HepG2 (cell line): ENCODE measurements at regions not wholly inside any gene's neighbourhood (a gene's known extent, or its start where the extent isn't known, plus 50 kb on each side); places are given as distances from the start of the nearest gene placed in this dataset.
A peak's percentile ranks its signal among the peaks of the same experiment; 100 is the strongest.
"Not testable (repeated sequence)": the region's sequence is repeated elsewhere in the genome, so short reads cannot be mapped to it uniquely, and the experiment has no call there.

ENCODE experiments used
- AFF4 ChIP-seq: sonication (generic); formaldehyde crosslinking; IDR thresholded peaks from 2 replicates; pipeline ENCODE4 v1.4.0; 2020; ENCODE audit warnings: missing genetic modification reagents
- ARNTL ChIP-seq: sonication (generic); formaldehyde crosslinking; IDR thresholded peaks from 2 replicates; pipeline ENCODE4 v1.4.0; 2020; ENCODE audit warnings: mild to moderate bottlenecking, missing genetic modification reagents
- GATAD1 ChIP-seq: IDR thresholded peaks from 2 replicates; pipeline ENCODE4 v1.6.1; 2016; ENCODE audit warnings: missing genetic modification reagents, missing compliant biosample characterization
- HNF1A ChIP-seq, 2 experiments: sonication (generic) in 1 of 2; formaldehyde crosslinking in 1 of 2; IDR thresholded peaks; 2 replicates each; pipeline versions ENCODE4 v1.4.0 to v1.6.1; 2016 to 2020; ENCODE audit warnings: borderline replicate concordance in 1 of 2, low read depth in 1 of 2, mild to moderate bottlenecking in 1 of 2, missing genetic modification reagents in 1 of 2
- KDM3A ChIP-seq: IDR thresholded peaks from 2 replicates; pipeline ENCODE4 v1.6.1; 2018; ENCODE audit warnings: low read depth, missing compliant biosample characterization
- NFE2 ChIP-seq: sonication (generic); formaldehyde crosslinking; IDR thresholded peaks from 2 replicates; pipeline ENCODE4 v1.4.0; 2020; ENCODE audit warnings: missing genetic modification reagents
- PITX1 ChIP-seq: sonication (generic); formaldehyde crosslinking; IDR thresholded peaks from 2 replicates; pipeline ENCODE4 v1.5.1; 2020; ENCODE audit warnings: mild to moderate bottlenecking, missing genetic modification reagents
- POGZ ChIP-seq: sonication (generic); formaldehyde crosslinking; IDR thresholded peaks from 2 replicates; pipeline ENCODE4 v1.4.0; 2020; ENCODE audit warnings: mild to moderate bottlenecking, missing genetic modification reagents
- PPARG ChIP-seq: conservative IDR thresholded peaks from 2 replicates; pipeline ENCODE4 v1.6.1; 2016; ENCODE audit warnings: missing biosample characterization, missing genetic modification reagents
- RXRB ChIP-seq: IDR thresholded peaks from 2 replicates; pipeline ENCODE4 v1.6.1; 2016; ENCODE audit warnings: borderline replicate concordance, missing genetic modification reagents, missing compliant biosample characterization
- SOX6 ChIP-seq, 2 experiments: fragments of 450-650 bp in 1 of 2; sonication (generic) in 1 of 2; formaldehyde crosslinking in 1 of 2; IDR thresholded peaks; 2 replicates each; pipeline versions ENCODE4 v1.4.0 to v1.6.1; 2017 to 2020; ENCODE audit warnings: antibody characterized with exemption in 1 of 2, mild to moderate bottlenecking in 1 of 2, missing genetic modification reagents in 1 of 2
- SP5 ChIP-seq: IDR thresholded peaks from 2 replicates; pipeline ENCODE4 v1.6.1; 2016; ENCODE audit warnings: low read depth, borderline replicate concordance
- XBP1 ChIP-seq: sonication (generic); formaldehyde crosslinking; IDR thresholded peaks from 2 replicates; pipeline ENCODE4 v1.5.0; 2020; ENCODE audit warnings: missing genetic modification reagents
- ZNF232 ChIP-seq: sonication (generic); formaldehyde crosslinking; IDR thresholded peaks from 2 replicates; pipeline ENCODE4 v1.4.0; 2020; ENCODE audit warnings: missing genetic modification reagents, borderline replicate concordance
- ZNF263 ChIP-seq: sonication (generic); formaldehyde crosslinking; IDR thresholded peaks from 2 replicates; pipeline ENCODE4 v1.4.0; 2020; ENCODE audit warnings: missing genetic modification reagents
- ZNF333 ChIP-seq: sonication (generic); formaldehyde crosslinking; IDR thresholded peaks from 2 replicates; pipeline ENCODE4 v1.4.0; 2020; ENCODE audit warnings: mild to moderate bottlenecking, missing genetic modification reagents, borderline replicate concordance
- ZNF598 ChIP-seq: sonication (generic); formaldehyde crosslinking; IDR thresholded peaks from 2 replicates; pipeline ENCODE4 v1.5.1; 2020; ENCODE audit warnings: mild to moderate bottlenecking, missing genetic modification reagents, borderline replicate concordance
- ZNF768 ChIP-seq: sonication (generic); formaldehyde crosslinking; IDR thresholded peaks from 2 replicates; pipeline ENCODE4 v1.4.0; 2020; ENCODE audit warnings: missing genetic modification reagents

- TF ChIP-seq ZNF333 (CRISPR knock-in tag) = peak; percentile 58; the same call in 1 of the 2 replicates
- TF ChIP-seq SP5 (CRISPR knock-in tag) = peak; percentile 73
- TF ChIP-seq ZNF768 (CRISPR knock-in tag) = peak; percentile 71; the same call in 1 of the 2 replicates
- TF ChIP-seq XBP1 (CRISPR knock-in tag) = peak; percentile 33; the same call in 1 of the 2 replicates
- TF ChIP-seq AFF4 (CRISPR knock-in tag) = peak; percentile 6; the same call in 1 of the 2 replicates
- TF ChIP-seq HNF1A (IDR thresholded peaks at IDR 0.05; ENCODE audit: low read depth); SOX6 (IDR thresholded peaks at IDR 0.05): not testable (repeated sequence)
- TF ChIP-seq HNF1A (CRISPR knock-in tag; IDR thresholded peaks at IDR 0.05; ENCODE audit: borderline replicate concordance) = 0 out of 2 replicates have a peak, but pooled peaks have one; percentile 7
- TF ChIP-seq PITX1 (CRISPR knock-in tag) = peak; percentile 44; the same call in 1 of the 2 replicates
- peak; percentile 78 for TF ChIP-seq PPARG (CRISPR knock-in tag)
- peak; percentile 93 for TF ChIP-seq NFE2
- TF ChIP-seq GATAD1 (CRISPR knock-in tag) = peak; percentile 18; the same call in 1 of the 2 replicates
- peak; percentile 48; the same call in 1 of the 2 replicates for TF ChIP-seq ARNTL (CRISPR knock-in tag)
- peak; percentile 55; the same call in 1 of the 2 replicates for TF ChIP-seq ZNF598
- peak; percentile 71 for TF ChIP-seq RXRB (CRISPR knock-in tag)
- TF ChIP-seq ZNF232 = 0 out of 2 replicates have a peak, but pooled peaks have one; percentile 58
- peak; percentile 26; the same call in 1 of the 2 replicates for TF ChIP-seq KDM3A (CRISPR knock-in tag)
- TF ChIP-seq SOX6 (CRISPR knock-in tag; IDR thresholded peaks at IDR 0.05) = peak; percentile 45; the same call in 1 of the 2 replicates
- TF ChIP-seq POGZ (CRISPR knock-in tag) = peak; percentile 56; the same call in 1 of the 2 replicates
- TF ChIP-seq ZNF263 = peak; percentile 56; the same call in 1 of the 2 replicates
Observed at GRCh38 chr16:21511315-21512210, 87.8 kb upstream of the METTL9 start (continued).
